IPS-11a (cell line): ENCODE measurements at regions not wholly inside any gene's neighbourhood (a gene's known extent, or its start where the extent isn't known, plus 50 kb on each side); places are given as distances from the start of the nearest gene placed in this dataset.

Experiments
- H3K4me3 ChIP-seq: one replicate; pipeline ENCODE4 v1.5.1; 2013; ENCODE audit warnings: low read depth, low read length, control low read depth

DNA sequence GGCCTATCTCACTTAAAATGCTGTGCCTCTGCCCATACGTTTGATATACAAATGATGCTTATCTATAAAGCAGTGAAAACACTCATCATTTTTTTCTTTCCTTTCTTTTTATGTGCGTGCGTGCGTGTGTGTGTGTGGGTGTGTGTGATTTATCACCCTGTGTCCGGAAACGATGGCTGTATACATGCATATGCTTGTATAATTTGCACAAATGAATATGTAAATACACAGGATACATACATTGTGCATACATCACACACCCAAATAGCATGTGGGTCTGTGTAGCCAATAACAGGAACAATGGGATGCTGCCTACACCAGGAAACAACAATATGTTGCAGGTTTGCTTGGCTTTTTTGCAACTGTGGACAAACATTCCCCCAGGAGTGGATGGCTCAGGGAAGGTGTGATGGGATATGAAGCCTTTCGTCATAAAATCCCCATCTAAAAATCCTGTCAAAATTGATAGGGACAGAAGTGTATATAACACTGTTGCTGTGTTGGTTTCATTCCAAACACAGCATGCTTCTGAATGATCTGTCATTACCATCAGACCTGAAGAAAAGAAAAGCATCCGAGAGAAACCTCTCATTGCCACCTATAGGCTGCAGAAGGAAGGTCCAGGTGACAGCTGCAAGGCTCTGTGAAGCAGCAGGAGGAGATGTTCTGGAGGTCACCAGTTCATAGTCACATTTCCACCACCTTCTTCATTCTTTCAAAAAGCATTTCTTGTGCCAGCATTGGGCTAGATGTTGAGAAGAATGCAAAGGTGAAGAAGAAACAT, 503.9 kb upstream of the NR2F2 start:
- H3K4me3 ChIP-seq: no peak overlapping the region

DNA sequence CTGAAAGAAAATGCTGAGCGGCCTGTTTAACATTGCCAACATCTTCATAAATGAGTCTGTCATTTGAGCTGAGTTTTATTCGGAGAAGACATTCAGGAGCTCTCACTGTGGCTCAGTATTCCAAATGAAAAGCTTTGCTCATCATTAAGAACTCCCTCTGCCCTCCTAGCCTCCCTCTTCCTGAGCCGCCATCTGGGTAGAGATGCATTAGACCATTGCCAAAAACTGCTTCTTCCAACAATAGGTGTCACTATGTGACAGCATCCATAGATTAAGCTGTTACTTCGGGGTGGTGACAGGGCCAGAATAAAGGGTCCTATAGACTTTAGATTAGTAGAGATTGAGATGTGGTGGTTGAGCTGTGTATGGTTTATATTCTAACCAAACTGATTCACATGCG, 501.4 kb upstream of the NR2F2 start:
- H3K4me3 ChIP-seq: no peak overlapping the region

DNA sequence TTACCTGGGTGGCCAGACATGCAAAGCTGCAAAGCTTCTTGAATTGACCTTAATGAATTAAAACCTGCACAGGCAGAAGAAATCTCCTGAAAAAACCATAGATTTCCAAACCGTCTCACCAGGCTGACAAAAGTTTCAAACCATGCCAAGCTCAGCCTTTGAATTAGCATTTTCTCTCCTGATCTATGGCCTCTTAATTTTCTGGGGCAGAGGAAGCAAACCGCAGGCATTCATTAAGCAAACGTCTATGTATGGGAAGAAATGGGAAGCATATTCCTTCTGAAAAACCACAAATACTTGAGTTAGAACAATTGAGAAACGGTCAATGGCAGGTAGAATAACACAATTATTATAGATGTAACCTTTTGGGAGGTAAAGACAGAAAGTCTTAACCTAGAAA, 500.2 kb upstream of the NR2F2 start:
- no peak overlapping the region for H3K4me3 ChIP-seq

DNA sequence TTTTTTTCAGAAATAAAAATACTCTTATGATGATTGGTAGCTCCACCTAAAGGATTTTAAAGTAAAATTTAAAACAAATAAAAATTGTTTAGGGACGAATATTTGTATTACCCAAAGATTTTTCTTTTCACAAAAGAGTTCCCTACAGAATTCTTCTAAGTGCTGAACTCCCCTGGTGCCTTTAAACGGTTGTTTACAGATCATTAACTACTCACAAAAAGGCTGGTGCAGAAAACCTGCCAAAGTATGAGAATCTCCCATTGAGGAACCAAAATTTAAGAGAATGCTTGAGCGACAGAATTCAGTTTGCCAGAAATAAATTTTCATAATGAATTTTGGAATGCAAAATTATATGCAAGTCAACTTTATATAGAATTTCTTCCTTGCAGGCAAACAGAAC, 497.8 kb upstream of the NR2F2 start:
- H3K4me3 ChIP-seq: no peak overlapping the region

DNA sequence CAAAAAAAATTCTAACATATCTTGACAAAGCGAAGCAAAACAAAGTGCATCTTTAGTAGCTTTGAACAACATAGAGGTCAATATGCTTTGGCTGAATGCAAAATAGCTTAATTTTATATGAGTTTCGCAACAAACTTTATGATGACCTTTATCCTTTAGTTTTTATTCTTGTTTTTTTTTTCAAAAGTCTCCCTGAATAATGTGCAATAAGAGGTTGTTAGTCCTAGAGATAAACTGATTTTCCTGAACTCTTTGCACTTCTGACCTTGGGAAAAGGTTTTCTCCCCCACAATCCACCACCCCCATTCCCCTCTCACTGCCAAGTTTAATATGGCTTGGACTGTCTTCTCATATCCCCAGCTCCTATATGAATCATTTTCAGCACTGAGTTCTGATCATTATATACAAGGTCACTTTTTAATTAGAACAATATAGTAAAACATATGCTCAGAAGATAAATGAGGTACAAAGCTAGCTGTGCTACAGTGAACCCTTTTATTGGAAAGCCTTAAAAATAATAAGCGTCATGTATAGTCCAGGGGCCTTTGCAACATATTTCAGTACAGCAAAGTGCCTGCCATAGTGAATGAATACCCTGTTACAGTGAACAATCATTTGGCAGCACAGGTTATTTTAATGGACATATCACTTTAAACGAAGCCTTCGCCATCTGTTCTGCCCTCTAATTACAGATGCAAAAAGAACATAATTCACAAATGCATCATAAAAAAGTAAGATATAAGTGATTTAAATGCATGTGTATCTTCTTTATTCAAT, 496.3 kb upstream of the NR2F2 start:
- no peak overlapping the region for H3K4me3 ChIP-seq

DNA sequence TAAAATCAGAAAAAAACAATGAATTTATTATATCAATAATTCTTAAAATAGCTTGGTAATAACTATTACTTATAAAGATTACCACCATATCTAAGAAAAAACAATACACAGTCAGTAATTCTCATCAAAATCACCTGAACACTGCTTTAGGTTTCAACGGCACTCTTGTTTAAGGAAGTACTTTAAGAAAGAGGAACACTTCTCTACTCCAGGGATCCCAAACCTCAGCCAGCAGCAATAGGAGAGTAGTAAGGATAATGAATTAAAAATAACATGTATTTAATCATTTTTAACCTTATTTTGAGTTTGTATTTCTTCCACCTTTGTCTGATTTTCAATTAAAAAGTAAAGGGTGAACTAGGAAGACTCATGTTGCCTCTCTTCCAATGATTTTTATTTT, 494.0 kb upstream of the NR2F2 start:
- H3K4me3 ChIP-seq: no peak overlapping the region

DNA sequence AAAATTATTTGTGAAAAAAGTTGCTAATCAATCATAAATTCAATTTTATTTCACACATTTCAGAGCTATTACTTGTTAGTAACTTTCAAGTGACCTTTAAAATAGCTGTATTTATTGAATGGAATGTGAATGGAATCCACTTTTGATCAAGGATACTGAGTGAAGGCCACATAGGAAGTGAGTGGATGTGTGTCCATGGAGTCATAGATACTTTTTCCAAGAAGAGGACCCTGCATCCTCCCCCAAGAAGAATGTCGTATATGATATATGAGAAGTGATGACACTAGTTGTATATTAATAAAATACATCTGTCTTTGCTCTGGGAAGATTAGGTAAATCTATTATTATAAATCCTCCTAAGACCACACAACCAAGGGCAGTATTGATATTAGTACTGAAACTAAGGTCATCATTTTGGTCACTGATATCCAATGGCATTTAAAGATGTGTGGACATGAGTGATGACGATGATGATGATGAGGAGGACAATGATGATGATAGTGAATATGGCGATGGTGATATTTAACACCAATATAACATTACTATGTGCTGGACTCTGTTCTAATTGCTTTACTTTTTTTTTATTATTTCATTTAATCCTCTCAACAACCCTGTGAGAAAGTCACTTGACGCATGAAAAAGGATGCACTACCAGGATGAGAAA, 493.0 kb upstream of the NR2F2 start:
- no peak overlapping the region for H3K4me3 ChIP-seq

DNA sequence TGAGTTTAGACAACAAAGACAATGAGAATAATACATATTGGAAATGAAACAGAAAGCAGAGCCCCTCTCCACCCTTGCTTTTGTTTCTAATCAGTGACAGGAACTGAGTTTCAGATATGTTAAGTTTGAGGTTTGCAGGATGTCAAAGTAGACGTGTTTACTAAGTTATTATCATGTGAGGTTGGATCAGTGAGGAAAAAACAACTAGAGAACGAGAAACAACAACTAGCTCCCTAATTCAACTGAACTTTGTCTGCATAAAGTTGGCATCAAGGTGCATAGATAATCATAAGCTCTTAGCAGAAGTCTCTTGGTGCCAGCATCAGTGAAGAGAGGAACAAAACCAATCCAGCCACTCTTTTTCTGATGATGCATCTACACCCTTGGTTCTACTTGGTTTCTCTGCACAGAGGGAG, 491.1 kb upstream of the NR2F2 start:
- no peak overlapping the region for H3K4me3 ChIP-seq

DNA sequence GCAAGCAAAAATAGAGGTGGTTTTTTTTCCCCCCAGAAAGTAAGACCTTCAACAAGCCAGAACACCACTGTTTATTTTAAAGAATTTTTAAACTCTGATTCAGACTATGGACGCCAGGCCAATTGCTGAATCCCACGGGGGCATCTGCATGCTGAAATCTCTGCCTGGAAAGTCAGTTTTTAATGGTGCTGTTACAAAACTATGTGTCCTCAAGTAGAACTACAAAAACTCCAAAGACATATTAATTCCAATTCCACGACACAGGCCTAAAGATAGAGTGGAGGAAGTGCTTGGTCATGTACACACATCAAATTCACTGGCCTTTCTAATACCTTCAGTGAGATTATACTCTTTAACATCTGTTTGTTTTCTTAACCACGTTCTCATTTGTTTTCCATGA, 490.5 kb upstream of the NR2F2 start:
- H3K4me3 ChIP-seq: no peak overlapping the region

DNA sequence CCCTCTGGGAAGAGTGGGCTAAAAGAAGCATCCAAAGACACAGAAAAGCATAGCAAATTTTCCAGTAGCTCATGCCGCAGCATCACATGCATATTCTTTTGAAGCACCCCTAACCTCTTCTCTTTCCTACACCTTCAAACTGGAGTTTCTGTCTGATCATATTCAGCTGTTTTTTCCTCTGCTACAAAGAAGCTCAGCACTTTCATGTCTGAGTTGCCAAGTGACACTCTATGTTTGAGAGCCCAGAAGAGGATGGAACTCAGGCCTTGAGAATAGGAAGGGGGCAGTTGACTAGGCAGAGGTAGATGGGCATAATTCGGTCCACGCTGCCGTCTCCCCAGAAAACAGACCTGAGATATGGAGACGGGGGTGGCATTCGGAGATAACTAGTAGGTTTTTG, 489.6 kb upstream of the NR2F2 start:
- no peak overlapping the region for H3K4me3 ChIP-seq

DNA sequence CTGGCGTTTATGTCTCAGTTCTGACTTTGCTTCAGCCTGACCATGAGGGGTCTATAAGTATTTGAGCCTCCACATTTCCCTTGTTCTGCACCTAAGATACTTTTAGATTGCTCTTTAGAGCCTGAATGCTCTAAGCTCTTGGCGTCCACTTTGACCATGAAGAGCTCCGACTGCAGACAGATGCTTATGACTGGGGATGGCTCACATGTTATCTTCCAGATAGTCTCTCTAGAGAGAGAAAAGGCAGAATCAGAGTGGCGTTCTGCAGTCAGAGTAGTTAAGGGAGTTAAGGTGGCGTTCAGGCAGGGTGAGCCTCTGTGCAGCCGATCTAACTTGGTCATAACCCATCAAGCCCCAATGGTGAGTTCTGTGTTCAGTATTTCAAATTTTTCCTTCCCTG, 487.9 kb upstream of the NR2F2 start:
- no peak overlapping the region for H3K4me3 ChIP-seq

DNA sequence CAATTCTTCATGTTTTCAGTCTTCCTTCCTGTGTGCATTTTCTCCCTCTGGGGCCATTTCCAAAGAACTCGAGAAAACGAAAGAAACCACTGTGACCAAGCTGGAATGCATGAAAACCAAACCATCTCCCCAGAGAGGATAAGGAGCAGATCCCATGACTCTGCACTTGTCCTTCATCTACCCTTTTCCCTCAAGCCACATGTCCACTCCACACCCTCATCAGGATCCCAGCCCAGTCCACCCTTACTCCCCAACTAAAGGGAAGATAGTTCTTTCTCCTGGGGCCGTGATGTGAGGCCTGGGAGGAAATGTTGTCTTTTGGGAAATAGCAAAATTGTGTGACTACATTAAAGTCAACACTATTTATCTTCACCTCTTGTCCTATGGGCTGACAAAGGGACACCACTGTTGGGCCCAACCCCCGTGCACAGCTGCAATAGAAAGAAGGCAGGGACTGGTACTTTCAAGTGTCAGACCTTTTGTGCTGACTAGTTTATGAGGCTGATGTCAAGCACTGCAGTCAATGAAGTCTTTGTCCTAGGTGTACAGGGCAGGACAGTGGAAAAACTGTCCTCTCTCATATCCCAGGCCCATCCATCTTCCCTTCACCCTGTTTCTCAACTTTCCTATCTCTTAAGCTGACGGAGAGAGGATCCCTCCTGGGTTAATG, 487.1 kb upstream of the NR2F2 start:
- H3K4me3 ChIP-seq: no peak overlapping the region

DNA sequence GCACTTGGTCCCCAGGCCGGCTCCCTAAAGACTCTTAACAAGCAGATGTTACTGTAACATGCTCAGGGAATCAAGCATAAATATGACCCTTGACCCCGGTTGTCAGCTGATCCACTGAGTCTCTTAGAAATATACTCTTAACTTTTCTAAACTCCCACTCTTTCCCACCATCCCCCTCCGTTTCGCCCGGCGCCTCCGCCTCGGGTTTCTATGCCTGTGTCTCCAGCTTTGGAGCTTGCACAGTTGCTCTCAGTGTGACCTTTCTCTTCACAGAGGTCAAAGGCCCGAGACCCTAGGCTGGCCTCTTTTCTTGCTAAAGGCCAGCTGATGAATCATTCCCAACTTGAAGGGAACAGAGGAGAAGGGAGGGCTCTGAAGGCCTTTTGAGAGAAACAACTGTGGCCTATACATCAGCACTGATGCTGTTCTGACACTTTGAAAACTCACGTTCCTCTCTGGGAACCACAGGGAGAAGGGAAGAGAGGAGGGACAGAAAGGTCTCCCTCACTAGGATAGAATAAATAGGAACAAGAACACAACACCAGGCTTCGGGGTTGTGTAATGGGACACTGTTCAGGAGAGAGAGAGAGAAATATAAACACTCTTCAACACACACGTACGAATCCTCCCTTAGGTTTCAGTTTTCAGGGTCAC, 484.5 kb upstream of the NR2F2 start:
- H3K4me3 ChIP-seq: no peak overlapping the region

DNA sequence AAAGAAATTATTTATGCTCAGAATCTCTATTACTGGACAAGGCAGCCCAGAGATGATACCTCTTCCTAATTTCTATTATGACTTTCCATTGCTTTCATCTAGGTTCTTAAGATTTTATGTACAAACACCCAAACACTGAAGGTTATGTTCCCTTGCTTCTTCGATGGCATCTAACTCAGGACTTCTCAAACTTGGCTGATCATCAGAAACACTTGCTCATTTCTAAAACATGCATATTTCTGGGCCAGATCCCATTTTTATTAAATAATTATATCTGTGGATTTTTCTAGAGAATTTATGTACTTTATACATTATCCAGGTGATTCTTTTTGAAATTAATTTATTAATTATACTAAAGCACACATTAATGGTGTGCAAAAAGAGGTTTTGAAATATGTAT, 482.4 kb upstream of the NR2F2 start:
- H3K4me3 ChIP-seq: no peak overlapping the region

DNA sequence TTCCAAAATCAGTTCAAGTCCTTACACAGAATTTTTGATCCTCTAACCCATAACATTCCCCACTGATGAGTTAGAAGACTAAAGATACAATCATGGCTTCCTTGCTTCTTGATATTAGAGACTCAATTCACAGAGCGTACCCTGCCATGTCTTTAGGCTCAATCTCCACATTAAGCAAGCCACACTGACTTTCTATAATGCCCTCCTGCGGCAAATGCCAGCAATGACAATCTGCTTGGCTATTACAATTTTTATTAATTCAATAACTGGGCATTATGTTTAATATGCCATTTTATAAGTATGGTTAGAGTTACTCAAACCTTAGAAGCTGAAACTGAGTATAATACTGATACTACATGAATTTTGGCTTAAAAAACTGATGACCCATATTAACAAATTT, 479.7 kb upstream of the NR2F2 start:
- no peak overlapping the region for H3K4me3 ChIP-seq

DNA sequence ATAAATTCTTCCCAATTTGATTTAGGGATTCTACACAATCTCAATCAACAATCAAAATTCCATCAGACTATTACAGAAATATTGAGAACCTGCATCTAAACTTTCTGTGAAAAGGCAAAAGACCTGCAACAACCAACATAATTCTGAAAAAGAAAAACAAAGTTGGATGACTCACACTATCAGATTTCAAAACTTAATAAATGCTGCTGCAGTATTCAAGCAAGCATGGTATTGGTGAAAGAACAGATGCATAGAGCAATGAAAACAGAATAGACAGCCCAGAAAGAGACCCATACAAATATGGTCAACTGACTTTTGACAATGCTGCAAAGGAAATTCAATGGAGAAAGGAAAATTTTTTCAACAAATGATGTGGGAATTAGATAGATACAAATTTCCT, 477.1 kb upstream of the NR2F2 start:
- H3K4me3 ChIP-seq: no peak overlapping the region

DNA sequence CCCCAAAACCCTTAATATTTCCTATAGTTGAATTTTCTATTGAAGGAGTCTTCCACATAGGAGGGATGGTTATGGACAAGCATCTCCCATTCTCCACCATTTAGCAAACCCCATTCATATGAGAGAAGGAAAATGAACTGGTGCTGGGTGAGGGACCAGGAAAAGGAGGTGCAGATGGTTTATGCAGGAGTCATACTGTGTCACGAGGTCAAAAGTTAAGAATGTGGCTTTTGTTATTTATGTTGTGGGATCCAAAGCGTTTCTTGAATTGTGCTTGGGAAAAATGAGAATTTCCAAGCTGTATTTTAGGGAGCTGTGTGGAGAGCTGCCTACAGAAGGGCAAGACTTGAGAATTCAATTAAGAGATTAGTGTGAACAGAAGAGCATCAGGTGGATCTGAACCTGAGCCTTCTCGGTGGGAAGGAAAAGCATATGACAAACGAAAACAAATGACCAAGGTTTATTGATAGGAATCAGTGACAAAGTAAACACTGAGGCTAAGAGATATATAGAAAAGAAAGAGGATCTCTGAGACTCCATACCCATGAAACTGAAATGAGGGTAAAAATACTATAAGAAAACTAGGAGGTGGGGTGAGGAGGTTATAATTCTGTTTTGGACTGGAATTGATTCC, 473.3 kb upstream of the NR2F2 start:
- no peak overlapping the region for H3K4me3 ChIP-seq

DNA sequence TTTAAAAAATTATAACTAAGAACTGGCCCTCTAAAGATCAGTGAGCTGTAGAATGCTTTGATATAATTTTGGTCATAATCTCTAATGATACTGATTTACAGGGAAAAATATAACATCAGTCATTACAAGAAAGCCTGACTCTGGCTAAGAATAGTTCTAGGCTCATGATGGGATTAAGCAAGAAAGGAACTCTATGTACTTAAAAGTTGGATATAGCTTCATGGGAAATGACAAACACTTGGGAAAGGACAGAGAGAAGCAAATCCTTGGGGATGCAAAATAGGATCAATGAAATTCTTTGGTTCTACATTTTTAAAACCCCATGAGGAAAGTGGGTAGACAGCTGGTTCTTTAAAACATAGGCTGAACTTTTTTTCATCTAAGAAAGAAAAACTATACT, 472.7 kb upstream of the NR2F2 start:
- H3K4me3 ChIP-seq: no peak overlapping the region

DNA sequence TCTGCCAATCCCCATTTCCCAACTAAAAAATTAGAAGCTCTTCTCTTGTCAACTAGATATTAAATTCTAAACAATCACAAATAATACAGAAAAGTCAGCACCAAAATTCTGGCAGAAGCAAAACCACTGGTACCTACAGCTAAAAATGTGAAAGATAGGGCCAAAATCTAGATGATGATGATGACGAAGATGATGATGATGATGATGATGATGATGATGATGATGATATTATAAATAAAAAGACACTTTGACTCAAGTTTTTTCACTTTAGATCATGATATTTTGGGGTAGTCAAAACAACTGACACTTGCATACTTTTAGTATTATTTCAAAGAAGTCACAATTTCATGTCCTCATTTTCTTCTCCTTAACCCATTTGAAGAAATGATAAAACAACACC, 470.1 kb upstream of the NR2F2 start:
- no peak overlapping the region for H3K4me3 ChIP-seq

DNA sequence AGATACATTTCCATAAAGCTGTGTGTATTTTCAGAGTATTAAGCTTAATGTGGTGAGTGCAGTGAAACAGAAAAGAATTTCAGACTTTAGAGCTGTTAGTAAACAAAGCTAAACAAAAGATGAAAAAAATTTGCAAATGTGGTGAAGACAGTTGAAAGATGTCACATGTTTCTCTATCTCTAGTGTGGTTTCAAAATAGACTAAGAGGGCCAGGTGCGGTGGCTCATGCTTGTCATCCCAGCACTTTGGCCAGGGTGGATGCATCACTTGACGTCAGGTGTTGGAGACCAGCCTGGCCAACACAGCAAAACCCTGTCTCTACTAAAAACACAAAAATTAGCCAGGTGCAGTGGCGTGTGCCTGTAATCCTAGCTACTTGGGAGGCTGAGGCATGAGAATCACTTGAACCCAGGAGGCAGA, 466.0 kb upstream of the NR2F2 start:
- H3K4me3 ChIP-seq: no peak overlapping the region
